HL-60 (cell line): ENCODE measurements at regions not wholly inside any gene's neighbourhood (a gene's known extent, or its start where the extent isn't known, plus 50 kb on each side); places are given as distances from the start of the nearest gene placed in this dataset.

Source experiments
- CTCF ChIP-seq: IDR thresholded peaks from one replicate; pipeline ENCODE4 v1.5.1; 2011; ENCODE audit warnings: low read length, control low read depth, inconsistent platforms; ENCODE audit not compliant: insufficient read depth
- POLR2AphosphoS5 ChIP-seq: IDR thresholded peaks from 2 replicates; pipeline ENCODE4 v1.6.1; 2012; ENCODE audit warnings: low read depth
- REST ChIP-seq: IDR thresholded peaks from 2 replicates; pipeline ENCODE4 v1.6.1; 2012; ENCODE audit warnings: low read depth; ENCODE audit not compliant: insufficient replicate concordance
- SPI1 ChIP-seq: IDR thresholded peaks from 2 replicates; pipeline ENCODE4 v1.6.1; 2012; ENCODE audit warnings: low read depth, mild to moderate bottlenecking, borderline replicate concordance

GRCh38 chr14:48963231-48963790, 622.9 kb downstream of the RPS29 start:
- no peak for TF ChIP-seq CTCF
- TF ChIP-seq REST, result no peak
- TF ChIP-seq POLR2AphosphoS5, result no peak
- no peak for TF ChIP-seq SPI1
